GM19397 (cell line): ENCODE measurements at regions not wholly inside any gene's neighbourhood (a gene's known extent, or its start where the extent isn't known, plus 50 kb on each side); places are given as distances from the start of the nearest gene placed in this dataset.

ENCODE experiments used
- ATAC-seq: cut with Tn5 transposase; IDR thresholded peaks from one replicate; pipeline ENCODE4 v1.9.1; 2021; ENCODE audit warnings: mild to moderate bottlenecking, moderate library complexity; ENCODE audit not compliant: unreplicated experiment

- no peak for ATAC-seq
Observed at GRCh38 chr18:11279461-11279860, 130.1 kb upstream of the PIEZO2 start.

- no peak for ATAC-seq
Observed at GRCh38 chr18:11276678-11277077, 127.3 kb upstream of the PIEZO2 start.

GRCh38 chr18:11274144-11274794, 124.9 kb upstream of the PIEZO2 start:
- no peak for ATAC-seq

GRCh38 chr18:11272516-11272915, 123.1 kb upstream of the PIEZO2 start:
- no peak for ATAC-seq

GRCh38 chr18:11271954-11272353, 122.6 kb upstream of the PIEZO2 start:
- ATAC-seq: no peak

GRCh38 chr18:11269257-11269656, 119.9 kb upstream of the PIEZO2 start:
- no peak for ATAC-seq

- no peak for ATAC-seq
Observed at GRCh38 chr18:11268741-11269233, 119.4 kb upstream of the PIEZO2 start.

GRCh38 chr18:11268153-11268552, 118.8 kb upstream of the PIEZO2 start:
- ATAC-seq: no peak

- no peak for ATAC-seq
Observed at GRCh38 chr18:11266781-11267480, 117.6 kb upstream of the PIEZO2 start.

- ATAC-seq: no peak
Observed at GRCh38 chr18:11261486-11261885, 112.1 kb upstream of the PIEZO2 start.

- ATAC-seq: no peak
Observed at GRCh38 chr18:11260961-11261461, 111.6 kb upstream of the PIEZO2 start.

- no peak for ATAC-seq
Observed at GRCh38 chr18:11259469-11260150, 110.2 kb upstream of the PIEZO2 start.

GRCh38 chr18:11258039-11258610, 108.8 kb upstream of the PIEZO2 start:
- no peak for ATAC-seq

- ATAC-seq: no peak
Observed at GRCh38 chr18:11256251-11256650, 106.9 kb upstream of the PIEZO2 start.

GRCh38 chr18:11251891-11252270, 102.5 kb upstream of the PIEZO2 start:
- ATAC-seq: no peak

GRCh38 chr18:11251229-11251890, 102.0 kb upstream of the PIEZO2 start:
- ATAC-seq: no peak

GRCh38 chr18:11249391-11249790, 100.0 kb upstream of the PIEZO2 start:
- no peak for ATAC-seq

- no peak for ATAC-seq
Observed at GRCh38 chr18:11247381-11247970, 98.1 kb upstream of the PIEZO2 start.

GRCh38 chr18:11246495-11247300, 97.3 kb upstream of the PIEZO2 start:
- no peak for ATAC-seq

- ATAC-seq: no peak
Observed at GRCh38 chr18:11245879-11246278, 96.5 kb upstream of the PIEZO2 start.
